H1 (cell line): ENCODE measurements at regions not wholly inside any gene's neighbourhood (a gene's known extent, or its start where the extent isn't known, plus 50 kb on each side); places are given as distances from the start of the nearest gene placed in this dataset.

ENCODE experiments used
- CTCF ChIA-PET: fragments of 300-600 bp; sonication (Branson Sonifier 250); formaldehyde crosslinking; loops from one replicate; lab custom pipeline; 2021; ENCODE audit not compliant: partially characterized antibody; lab: Charles Lee
- POLR2A ChIA-PET: fragments of 300-600 bp; sonication (Branson Sonifier 250); formaldehyde crosslinking; loops from one replicate; lab custom pipeline; 2021; ENCODE audit warnings: inconsistent platforms; ENCODE audit not compliant: partially characterized antibody; lab: Charles Lee
- DNase-seq, 2 experiments: peaks; one replicate each; pipeline versions ENCODE4 v3.0.0 to v3.0.0-alpha.2; 2010 to 2022; ENCODE audit warnings: low spot score in 2 of 2, low read depth in 1 of 2, mixed read lengths in 1 of 2
- FAIRE-seq: peaks from 2 replicates; lab custom pipeline; 2011; peaks lifted over from hg19 to GRCh38; lab: Jason Lieb, UNC
- H2AFZ ChIP-seq: 2 replicates; pipeline ENCODE4 v1.8.1; 2012; ENCODE audit warnings: low read length, inconsistent platforms
- H2AK5ac ChIP-seq: 2 replicates; pipeline ENCODE4 v1.6.1; 2013; ENCODE audit warnings: low read depth, low read length
- H2BK120ac ChIP-seq: replicated peaks from 2 replicates; pipeline ENCODE3; 2013; ENCODE audit warnings: low read depth, low read length, inconsistent platforms
- H2BK12ac ChIP-seq: 2 replicates; pipeline ENCODE4 v1.6.1; 2013; ENCODE audit warnings: low read depth, low read length
- H2BK15ac ChIP-seq: 2 replicates; pipeline ENCODE4 v1.6.1; 2013; ENCODE audit warnings: low read length
- H2BK20ac ChIP-seq: 2 replicates; pipeline ENCODE4 v1.6.1; 2013; ENCODE audit warnings: low read length
- H2BK5ac ChIP-seq: 2 replicates; pipeline ENCODE4 v1.6.1; 2013; ENCODE audit warnings: low read depth, low read length
- H3K14ac ChIP-seq: 2 replicates; pipeline ENCODE4 v1.6.1; 2013; ENCODE audit warnings: inconsistent platforms; ENCODE audit not compliant: insufficient read length
- H3K18ac ChIP-seq: 2 replicates; pipeline ENCODE4 v1.6.1; 2013; ENCODE audit warnings: low read length; ENCODE audit errors: extremely low read depth
- H3K23ac ChIP-seq: 2 replicates; pipeline ENCODE4 v1.6.1; 2013; ENCODE audit warnings: inconsistent platforms; ENCODE audit not compliant: insufficient read length
- H3K23me2 ChIP-seq: 2 replicates; pipeline ENCODE4 v1.6.1; 2013; ENCODE audit warnings: low read depth, low read length
- H3K27ac ChIP-seq: 2 replicates; pipeline ENCODE4 v1.6.1; 2011; ENCODE audit warnings: low read depth, low read length, inconsistent platforms
- H3K27me3 ChIP-seq, 4 experiments: replicated peaks in 1 of 4; 1 replicate in 1 of 4; 2 replicates in 3 of 4; pipeline versions ENCODE4 v1.6.1 to v1.8.1; 2011 to 2013; ENCODE audit warnings: low read length in 3 of 4, mild to moderate bottlenecking in 3 of 4, inconsistent platforms in 2 of 4, mixed read lengths in 2 of 4, moderate library complexity in 1 of 4; ENCODE audit not compliant: control insufficient read depth in 3 of 4, insufficient read depth in 3 of 4; ENCODE audit errors: extremely low read depth in 1 of 4
- H3K36me3 ChIP-seq, 4 experiments: 2 replicates each; pipeline versions ENCODE4 v1.6.1 to v1.8.1; 2011 to 2013; ENCODE audit warnings: mild to moderate bottlenecking in 4 of 4, low read length in 3 of 4, moderate library complexity in 2 of 4, control low read depth in 1 of 4, inconsistent platforms in 1 of 4; ENCODE audit not compliant: insufficient read depth in 4 of 4, control insufficient read depth in 2 of 4
- H3K4ac ChIP-seq: replicated peaks from 2 replicates; pipeline ENCODE3; 2013; ENCODE audit warnings: low read length, low read depth, mixed read lengths, inconsistent platforms; ENCODE audit not compliant: insufficient read length
- H3K4me1 ChIP-seq, 4 experiments: replicated peaks in 1 of 4; 1 replicate in 1 of 4; 2 replicates in 3 of 4; pipeline versions ENCODE4 v1.6.1 to v1.8.1; 2011 to 2013; ENCODE audit warnings: low read length in 3 of 4, inconsistent platforms in 2 of 4, mixed read lengths in 1 of 4; ENCODE audit not compliant: insufficient read depth in 4 of 4, control insufficient read depth in 3 of 4
- H3K4me2 ChIP-seq, 2 experiments: 2 replicates each; pipeline versions ENCODE4 v1.6.1 to v1.8.1; 2011 to 2013; ENCODE audit warnings: low read depth in 2 of 2, low read length in 2 of 2, control low read depth in 1 of 2, inconsistent platforms in 1 of 2, mild to moderate bottlenecking in 1 of 2; ENCODE audit not compliant: insufficient read depth in 1 of 2
- H3K4me3 ChIP-seq, 4 experiments: fragments of 200-600, 300-600 bp in 1 of 4; sonication (generic), shearing (Covaris generic), sonication (Bioruptor Twin) in 1 of 4; 2 replicates each; pipeline versions ENCODE4 v1.5.1 to v1.8.1; 2011 to 2016; ENCODE audit warnings: low read length in 4 of 4, low read depth in 3 of 4, control low read depth in 2 of 4, inconsistent platforms in 2 of 4, mild to moderate bottlenecking in 2 of 4, mixed read lengths in 1 of 4, moderate library complexity in 1 of 4; ENCODE audit not compliant: insufficient read depth in 2 of 4; ENCODE audit errors: extremely low read depth in 1 of 4
- H3K56ac ChIP-seq: replicated peaks from 2 replicates; pipeline ENCODE3; 2013; ENCODE audit warnings: low read depth, mild to moderate bottlenecking, mixed read lengths, low read length, inconsistent platforms; ENCODE audit not compliant: insufficient read length
- H3K79me1 ChIP-seq: 2 replicates; pipeline ENCODE4 v1.6.1; 2013; ENCODE audit warnings: low read depth, low read length, control low read depth
- H3K79me2 ChIP-seq, 2 experiments: 2 replicates each; pipeline versions ENCODE4 v1.6.1 to v1.8.1; 2012 to 2013; ENCODE audit warnings: low read length in 2 of 2, mild to moderate bottlenecking in 2 of 2, inconsistent platforms in 1 of 2; ENCODE audit not compliant: insufficient read depth in 2 of 2, control insufficient read depth in 1 of 2
- H3K9ac ChIP-seq, 4 experiments: replicated peaks in 1 of 4; 1 replicate in 1 of 4; 2 replicates in 3 of 4; pipeline versions ENCODE4 v1.6.1 to v1.8.1; 2011 to 2013; ENCODE audit warnings: low read depth in 3 of 4, low read length in 3 of 4, control low read depth in 2 of 4, mild to moderate bottlenecking in 2 of 4, moderate library complexity in 2 of 4, inconsistent platforms in 1 of 4; ENCODE audit errors: extremely low read depth in 1 of 4
- H3K9me3 ChIP-seq, 2 experiments: 2 replicates each; pipeline versions ENCODE4 v1.6.1 to v1.8.1; 2012 to 2013; ENCODE audit warnings: mild to moderate bottlenecking in 2 of 2, moderate library complexity in 2 of 2, control low read depth in 1 of 2, inconsistent platforms in 1 of 2, low read depth in 1 of 2, low read length in 1 of 2, mixed read lengths in 1 of 2; ENCODE audit not compliant: insufficient read depth in 2 of 2
- H4K20me1 ChIP-seq, 2 experiments: replicated peaks in 1 of 2; 2 replicates each; pipeline versions ENCODE3 to v1.8.1; 2011 to 2013; ENCODE audit warnings: inconsistent platforms in 2 of 2, low read length in 2 of 2, mild to moderate bottlenecking in 1 of 2; ENCODE audit not compliant: insufficient read depth in 2 of 2, control insufficient read depth in 1 of 2
- H4K5ac ChIP-seq: 2 replicates; pipeline ENCODE4 v1.6.1; 2013; ENCODE audit warnings: low read length, low read depth, mixed read lengths, inconsistent platforms; ENCODE audit not compliant: insufficient read length
- H4K8ac ChIP-seq: 2 replicates; pipeline ENCODE4 v1.8.0; 2013; ENCODE audit warnings: mild to moderate bottlenecking, moderate library complexity, low read length, inconsistent platforms; ENCODE audit not compliant: insufficient read depth; ENCODE audit errors: extremely low read depth
- H4K91ac ChIP-seq: replicated peaks from 2 replicates; pipeline ENCODE3; 2013; ENCODE audit warnings: low read length, mixed read lengths, inconsistent platforms; ENCODE audit not compliant: insufficient read length
- BCL11A ChIP-seq, 2 experiments: IDR thresholded peaks; one replicate each; pipeline ENCODE4 v1.6.1; 2011; ENCODE audit warnings: low read depth in 2 of 2, low read length in 2 of 2, mild to moderate bottlenecking in 2 of 2
- FOSL1 ChIP-seq: IDR thresholded peaks from 2 replicates; pipeline ENCODE4 v1.6.1; 2011; ENCODE audit warnings: mild to moderate bottlenecking, low read depth, low read length, moderate library complexity; ENCODE audit not compliant: insufficient read depth
- SIN3A ChIP-seq, 2 experiments: IDR thresholded peaks in 1 of 2; conservative IDR thresholded peaks in 1 of 2; 2 replicates each; pipeline ENCODE4 v1.6.1; 2011 to 2012; ENCODE audit warnings: low read length in 2 of 2, improper control_type of control experiment in 1 of 2, low read depth in 1 of 2, mild to moderate bottlenecking in 1 of 2
- SIX5 ChIP-seq: IDR thresholded peaks from 2 replicates; pipeline ENCODE4 v1.6.1; 2011; ENCODE audit warnings: mild to moderate bottlenecking, low read depth, low read length
- SP2 ChIP-seq: IDR thresholded peaks from 2 replicates; pipeline ENCODE4 v1.6.1; 2012; ENCODE audit warnings: mild to moderate bottlenecking, low read length, inconsistent platforms
- whole genome bisulfite sequencing, 2 experiments: shearing (Covaris generic) in 1 of 2; methylation state at CpG; one replicate each; pipeline versions ENCODE4 v1.1.6 to v1.1.7; 2013 to 2015; ENCODE audit warnings: low lambda C conversion rate in 2 of 2, mixed read lengths in 2 of 2, inconsistent platforms in 1 of 2, low coverage in 1 of 2, missing lambda C conversion rate in 1 of 2; ENCODE audit not compliant: insufficient replicate concordance in 2 of 2, insufficient coverage in 1 of 2, insufficient read length in 1 of 2; ENCODE audit errors: extremely low coverage in 1 of 2, missing lambda C conversion rate in 1 of 2; 5-methylcytosine and 5-hydroxymethylcytosine counted together
- TF ChIP-seq, protein P1 (sequence below): IDR thresholded peaks from 2 replicates; pipeline ENCODE4 v1.6.1; 2011; ENCODE audit warnings: low read depth, mild to moderate bottlenecking, low read length; ENCODE audit not compliant: insufficient read depth

DNA sequence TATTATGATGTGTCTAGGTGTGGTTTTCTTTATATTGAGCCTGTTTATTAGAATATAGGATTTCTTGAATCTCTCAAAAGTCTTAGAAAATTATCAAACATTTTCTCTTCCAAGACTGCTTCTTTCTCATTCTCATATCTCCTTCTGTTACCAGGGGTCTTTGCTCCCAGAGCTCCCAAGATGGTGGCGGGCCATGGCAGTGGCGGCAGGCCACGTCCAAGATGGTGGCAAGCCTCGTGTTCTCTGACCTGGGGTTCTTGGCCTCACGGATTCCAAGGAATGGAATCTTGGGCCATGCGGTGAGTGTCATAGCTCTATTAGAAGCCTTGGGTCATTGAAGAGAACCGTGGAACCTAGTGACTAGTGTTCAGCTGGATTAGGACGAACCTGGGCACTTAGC is 248.9 kb downstream of the SMARCA2 start:
- DNase-seq (no peak), FAIRE-seq (no peak)
- Histone ChIP-seq H3K4me1 (peaks cover 0 to 2% (median 1%) of the 10 kb centered on the region in 4 experiments; a peak in 1 of 7 replicates), H3K4me3 (no peak overlapping the region), H3K23me2 (no peaks in the 10 kb centered on the region; the same call in 1 of the 2 replicates), H3K23ac (no peak overlapping the region), H2AFZ (no peak overlapping the region), H2BK20ac (no peak overlapping the region), H2AK5ac (no peak overlapping the region), H3K4me2 (no peak overlapping the region), H2BK5ac (no peak overlapping the region), H3K79me1 (no peaks in the 10 kb centered on the region), H2BK120ac (no peak overlapping the region), H3K9ac (no peak overlapping the region), H4K91ac (no peak overlapping the region), H3K27me3 (no peaks in the 10 kb centered on the region; a peak in 1 of 7 replicates), H3K56ac (no peak overlapping the region), H4K20me1 (no peaks in the 10 kb centered on the region), H3K4ac (no peak overlapping the region), H3K27ac (no peak overlapping the region), H2BK12ac (no peak overlapping the region), H4K8ac (no peak overlapping the region), H3K9me3 (peaks cover 0 to 7% of the 10 kb centered on the region in 2 experiments; a peak in 1 of 4 replicates), H3K14ac (no peak overlapping the region), H2BK15ac (no peak overlapping the region), H3K36me3 (no peaks in the 10 kb centered on the region), H3K79me2 (no peaks in the 10 kb centered on the region), H4K5ac (no peak overlapping the region), H3K18ac (no peak overlapping the region)
- 85% methylated on average over 8 of the region's 8 CpGs; no CpG with 5 or more reads in 1 of the 2 experiments for WGBS, 2 experiments
- ChIA-PET POLR2A (interaction anchor here (0.7 to 2.1 kb wide), 6 partner anchors 9 to 31 kb away, joined by 3 to 6 read pairs (median 3); no protein-coding TSS in a partner anchor), CTCF (interaction anchor here (0.9 to 2.3 kb wide), 3 partner anchors 11 to 148 kb away, joined by 3 to 4 read pairs (median 3); no protein-coding TSS in a partner anchor)
- TF ChIP-seq SIN3A (conservative IDR thresholded peaks at IDR 0.05 in 1 of 2, IDR thresholded peaks at IDR 0.05 in 1 of 2; ENCODE audit: low read depth in 1 of 2, low read length in 2 of 2) (no peak), SIX5 (no peak), BCL11A (IDR thresholded peaks at IDR 0.05; ENCODE audit: low read depth in 2 of 2, low read length in 2 of 2) (no peak), SP2 (no peak), FOSL1 (no peak)
- TF ChIP-seq, protein P1, sequence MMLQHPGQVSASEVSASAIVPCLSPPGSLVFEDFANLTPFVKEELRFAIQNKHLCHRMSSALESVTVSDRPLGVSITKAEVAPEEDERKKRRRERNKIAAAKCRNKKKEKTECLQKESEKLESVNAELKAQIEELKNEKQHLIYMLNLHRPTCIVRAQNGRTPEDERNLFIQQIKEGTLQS: no peak
